Activated CD8-positive, alpha-beta memory T cell treated with anti-CD3 and anti-CD28 coated beads, Interleukin-2, amount 50 U/mL, for 48 hours (primary cell): ENCODE measurements at regions not wholly inside any gene's neighbourhood (a gene's known extent, or its start where the extent isn't known, plus 50 kb on each side); places are given as distances from the start of the nearest gene placed in this dataset.
"Not testable (repeated sequence)": the region's sequence is repeated elsewhere in the genome, so short reads cannot be mapped to it uniquely, and the experiment has no call there.

Experiments used
- DNase-seq: peaks from one replicate; pipeline ENCODE4 v3.0.0-alpha.2; 2020

GRCh38 chr10:126722726-126723125, 52.2 kb upstream of the C10orf90 start:
- DNase-seq, result no peak

- no peak for DNase-seq
Observed at GRCh38 chr10:126723226-126723625, 52.7 kb upstream of the C10orf90 start.

- DNase-seq, result no peak
Observed at GRCh38 chr10:126729314-126729870, 58.9 kb upstream of the C10orf90 start.

GRCh38 chr10:126730856-126731609, 60.5 kb upstream of the C10orf90 start:
- DNase-seq, result no peak

GRCh38 chr10:126731610-126731990, 61.1 kb upstream of the C10orf90 start:
- DNase-seq, result no peak

- DNase-seq, result no peak
Observed at GRCh38 chr10:126732308-126732707, 61.8 kb upstream of the C10orf90 start.

- DNase-seq, result no peak
Observed at GRCh38 chr10:126732868-126733267, 62.4 kb upstream of the C10orf90 start.

GRCh38 chr10:126734015-126734414, 63.5 kb upstream of the C10orf90 start:
- DNase-seq, result no peak

GRCh38 chr10:126734967-126735366, 64.5 kb upstream of the C10orf90 start:
- DNase-seq, result no peak

- DNase-seq, result no peak
Observed at GRCh38 chr10:126736142-126736541, 65.6 kb upstream of the C10orf90 start.

- DNase-seq, result no peak
Observed at GRCh38 chr10:126736727-126737126, 66.2 kb upstream of the C10orf90 start.

GRCh38 chr10:126738001-126738400, 67.5 kb upstream of the C10orf90 start:
- DNase-seq, result no peak

- no peak for DNase-seq
Observed at GRCh38 chr10:126744571-126744970, 74.1 kb upstream of the C10orf90 start.

- peak; percentile 79 for DNase-seq
Observed at GRCh38 chr10:126749015-126749655, 78.6 kb upstream of the C10orf90 start.

- DNase-seq, result no peak
Observed at GRCh38 chr10:126754966-126755365, 84.5 kb upstream of the C10orf90 start.

GRCh38 chr10:126758867-126759266, 88.4 kb upstream of the C10orf90 start:
- DNase-seq, result no peak

- no peak for DNase-seq
Observed at GRCh38 chr10:126759531-126759930, 89.0 kb upstream of the C10orf90 start.

- not testable (repeated sequence) for DNase-seq
Observed at GRCh38 chr10:126766646-126767045, 96.2 kb upstream of the C10orf90 start.

- no peak for DNase-seq
Observed at GRCh38 chr10:126770809-126771208, 100.3 kb upstream of the C10orf90 start.

- DNase-seq, result no peak
Observed at GRCh38 chr10:126776168-126776567, 105.7 kb upstream of the C10orf90 start.

- no peak for DNase-seq
Observed at GRCh38 chr10:126777714-126778113, 107.2 kb upstream of the C10orf90 start.

- no peak for DNase-seq
Observed at GRCh38 chr10:126781450-126782216, 111.1 kb upstream of the C10orf90 start.

- DNase-seq, result no peak
Observed at GRCh38 chr10:126783806-126784557, 113.5 kb upstream of the C10orf90 start.
